GM23338 (cell line): ENCODE measurements at regions not wholly inside any gene's neighbourhood (a gene's known extent, or its start where the extent isn't known, plus 50 kb on each side); places are given as distances from the start of the nearest gene placed in this dataset.

ENCODE experiments used
- CREB1 ChIP-seq: fragments of 250-450 bp; sonication (Bioruptor Pico); IDR thresholded peaks from 2 replicates; pipeline ENCODE4 v1.5.0; 2020; ENCODE audit warnings: low read depth, mild to moderate bottlenecking, moderate library complexity
- EZH2 ChIP-seq: fragments of 200-600 bp; sonication (generic); IDR thresholded peaks from one replicate; pipeline ENCODE4 v1.8.0; 2017; ENCODE audit warnings: antibody characterized with exemption, mild to moderate bottlenecking, low read depth; ENCODE audit not compliant: unreplicated experiment
- EZH2phosphoT487 ChIP-seq: fragments of 200-600 bp; sonication (generic); IDR thresholded peaks from one replicate; pipeline ENCODE4 v1.8.1; 2018; ENCODE audit warnings: antibody characterized with exemption; ENCODE audit not compliant: unreplicated experiment
- JUNB ChIP-seq: IDR thresholded peaks from one replicate; pipeline ENCODE4 v1.6.1; 2016; ENCODE audit warnings: antibody characterized with exemption; ENCODE audit not compliant: unreplicated experiment
- NANOG ChIP-seq: IDR thresholded peaks from 2 replicates; pipeline ENCODE4 v1.6.1; 2016; ENCODE audit warnings: antibody characterized with exemption, borderline replicate concordance
- POLR2AphosphoS5 ChIP-seq: IDR thresholded peaks from 2 replicates; pipeline ENCODE4 v1.6.1; 2016; ENCODE audit warnings: antibody characterized with exemption, low read depth
- STAT1 ChIP-seq: IDR thresholded peaks from one replicate; pipeline ENCODE4 v1.6.1; 2016; ENCODE audit warnings: antibody characterized with exemption; ENCODE audit not compliant: unreplicated experiment
- ZNF331 ChIP-seq: fragments of 250-450 bp; sonication (Bioruptor Pico); IDR thresholded peaks from 2 replicates; pipeline ENCODE4 v1.5.0; 2020; ENCODE audit warnings: low read depth, mild to moderate bottlenecking, moderate library complexity
- TF ChIP-seq, protein P1 (sequence below), 2 experiments: fragments of 200-600 bp in 1 of 2; sonication (generic) in 1 of 2; conservative IDR thresholded peaks; 2 replicates each; pipeline versions ENCODE4 v1.5.1 to v1.6.1; 2016 to 2017; ENCODE audit warnings: antibody characterized with exemption in 2 of 2, low read depth in 2 of 2, mild to moderate bottlenecking in 2 of 2, moderate library complexity in 1 of 2
- TF ChIP-seq, protein P2 (sequence below): IDR thresholded peaks from one replicate; pipeline ENCODE4 v1.6.1; 2018; ENCODE audit warnings: antibody characterized with exemption; ENCODE audit not compliant: unreplicated experiment

DNA sequence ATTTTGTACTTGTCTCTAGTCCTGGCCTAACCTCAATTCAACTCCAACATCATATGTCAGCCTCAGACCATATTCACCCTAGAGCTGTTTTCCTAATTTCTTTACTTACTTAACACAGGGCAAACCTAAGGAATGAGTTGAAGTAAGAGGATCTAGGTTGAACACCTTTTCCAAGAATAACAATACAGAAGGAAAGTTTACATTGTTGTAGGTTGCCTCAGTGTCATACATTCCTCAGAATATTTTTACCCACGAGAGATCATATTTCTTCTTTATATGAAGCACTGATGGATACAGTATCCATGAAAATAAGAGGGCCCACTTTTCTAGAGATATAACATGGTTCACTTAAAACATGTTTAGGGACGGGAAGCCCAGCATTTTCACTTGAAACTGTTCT is 369.5 kb downstream of the CNTN6 start:
- TF ChIP-seq, protein P1, sequence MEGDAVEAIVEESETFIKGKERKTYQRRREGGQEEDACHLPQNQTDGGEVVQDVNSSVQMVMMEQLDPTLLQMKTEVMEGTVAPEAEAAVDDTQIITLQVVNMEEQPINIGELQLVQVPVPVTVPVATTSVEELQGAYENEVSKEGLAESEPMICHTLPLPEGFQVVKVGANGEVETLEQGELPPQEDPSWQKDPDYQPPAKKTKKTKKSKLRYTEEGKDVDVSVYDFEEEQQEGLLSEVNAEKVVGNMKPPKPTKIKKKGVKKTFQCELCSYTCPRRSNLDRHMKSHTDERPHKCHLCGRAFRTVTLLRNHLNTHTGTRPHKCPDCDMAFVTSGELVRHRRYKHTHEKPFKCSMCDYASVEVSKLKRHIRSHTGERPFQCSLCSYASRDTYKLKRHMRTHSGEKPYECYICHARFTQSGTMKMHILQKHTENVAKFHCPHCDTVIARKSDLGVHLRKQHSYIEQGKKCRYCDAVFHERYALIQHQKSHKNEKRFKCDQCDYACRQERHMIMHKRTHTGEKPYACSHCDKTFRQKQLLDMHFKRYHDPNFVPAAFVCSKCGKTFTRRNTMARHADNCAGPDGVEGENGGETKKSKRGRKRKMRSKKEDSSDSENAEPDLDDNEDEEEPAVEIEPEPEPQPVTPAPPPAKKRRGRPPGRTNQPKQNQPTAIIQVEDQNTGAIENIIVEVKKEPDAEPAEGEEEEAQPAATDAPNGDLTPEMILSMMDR (conservative IDR thresholded peaks at IDR 0.05; ENCODE audit: low read depth in 2 of 2), result no peak
- TF ChIP-seq POLR2AphosphoS5 (no peak), EZH2 (no peak), JUNB (no peak), EZH2phosphoT487 (no peak), CREB1 (no peak), NANOG (no peak), ZNF331 (CRISPR knock-in tag) (no peak), STAT1 (no peak)
- TF ChIP-seq, protein P2, sequence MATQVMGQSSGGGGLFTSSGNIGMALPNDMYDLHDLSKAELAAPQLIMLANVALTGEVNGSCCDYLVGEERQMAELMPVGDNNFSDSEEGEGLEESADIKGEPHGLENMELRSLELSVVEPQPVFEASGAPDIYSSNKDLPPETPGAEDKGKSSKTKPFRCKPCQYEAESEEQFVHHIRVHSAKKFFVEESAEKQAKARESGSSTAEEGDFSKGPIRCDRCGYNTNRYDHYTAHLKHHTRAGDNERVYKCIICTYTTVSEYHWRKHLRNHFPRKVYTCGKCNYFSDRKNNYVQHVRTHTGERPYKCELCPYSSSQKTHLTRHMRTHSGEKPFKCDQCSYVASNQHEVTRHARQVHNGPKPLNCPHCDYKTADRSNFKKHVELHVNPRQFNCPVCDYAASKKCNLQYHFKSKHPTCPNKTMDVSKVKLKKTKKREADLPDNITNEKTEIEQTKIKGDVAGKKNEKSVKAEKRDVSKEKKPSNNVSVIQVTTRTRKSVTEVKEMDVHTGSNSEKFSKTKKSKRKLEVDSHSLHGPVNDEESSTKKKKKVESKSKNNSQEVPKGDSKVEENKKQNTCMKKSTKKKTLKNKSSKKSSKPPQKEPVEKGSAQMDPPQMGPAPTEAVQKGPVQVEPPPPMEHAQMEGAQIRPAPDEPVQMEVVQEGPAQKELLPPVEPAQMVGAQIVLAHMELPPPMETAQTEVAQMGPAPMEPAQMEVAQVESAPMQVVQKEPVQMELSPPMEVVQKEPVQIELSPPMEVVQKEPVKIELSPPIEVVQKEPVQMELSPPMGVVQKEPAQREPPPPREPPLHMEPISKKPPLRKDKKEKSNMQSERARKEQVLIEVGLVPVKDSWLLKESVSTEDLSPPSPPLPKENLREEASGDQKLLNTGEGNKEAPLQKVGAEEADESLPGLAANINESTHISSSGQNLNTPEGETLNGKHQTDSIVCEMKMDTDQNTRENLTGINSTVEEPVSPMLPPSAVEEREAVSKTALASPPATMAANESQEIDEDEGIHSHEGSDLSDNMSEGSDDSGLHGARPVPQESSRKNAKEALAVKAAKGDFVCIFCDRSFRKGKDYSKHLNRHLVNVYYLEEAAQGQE, result no peak
